ENCODE measurements at regions not wholly inside any gene's neighbourhood (a gene's known extent, or its start where the extent isn't known, plus 50 kb on each side); places are given as distances from the start of the nearest gene placed in this dataset.

DNA sequence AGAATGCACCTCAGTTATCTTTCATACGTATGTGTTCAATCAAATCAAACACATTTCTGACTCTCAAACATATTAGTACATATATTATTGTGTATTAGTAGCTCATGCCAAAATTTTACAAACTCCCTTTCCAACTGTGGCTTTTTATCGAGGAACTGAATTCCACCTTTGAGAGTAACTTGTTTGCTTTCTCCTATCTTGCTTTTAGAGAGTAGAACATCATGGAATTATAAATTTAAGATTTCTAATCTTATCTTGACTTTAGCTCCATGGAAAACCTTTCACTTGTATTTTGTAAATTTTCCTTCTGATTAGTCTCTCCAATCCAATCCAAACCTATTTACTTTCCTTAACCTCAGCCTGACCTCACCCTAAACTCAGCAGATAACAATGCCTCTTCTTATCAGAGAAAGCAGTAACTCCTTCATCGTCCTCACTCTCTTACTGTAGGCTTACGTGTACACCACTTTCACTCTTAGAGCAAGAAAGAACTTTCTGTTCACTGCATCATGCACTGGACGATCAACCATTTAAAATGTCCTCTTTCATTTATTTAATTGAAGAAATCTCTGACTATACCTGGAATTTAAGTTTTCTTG, 164.5 kb downstream of the TMTC3 start:
- no peak for TF ChIP-seq HNRNPUL1 (IDR thresholded peaks at IDR 0.05; ENCODE audit: low read depth, low read length)
- TF ChIP-seq, protein P1, sequence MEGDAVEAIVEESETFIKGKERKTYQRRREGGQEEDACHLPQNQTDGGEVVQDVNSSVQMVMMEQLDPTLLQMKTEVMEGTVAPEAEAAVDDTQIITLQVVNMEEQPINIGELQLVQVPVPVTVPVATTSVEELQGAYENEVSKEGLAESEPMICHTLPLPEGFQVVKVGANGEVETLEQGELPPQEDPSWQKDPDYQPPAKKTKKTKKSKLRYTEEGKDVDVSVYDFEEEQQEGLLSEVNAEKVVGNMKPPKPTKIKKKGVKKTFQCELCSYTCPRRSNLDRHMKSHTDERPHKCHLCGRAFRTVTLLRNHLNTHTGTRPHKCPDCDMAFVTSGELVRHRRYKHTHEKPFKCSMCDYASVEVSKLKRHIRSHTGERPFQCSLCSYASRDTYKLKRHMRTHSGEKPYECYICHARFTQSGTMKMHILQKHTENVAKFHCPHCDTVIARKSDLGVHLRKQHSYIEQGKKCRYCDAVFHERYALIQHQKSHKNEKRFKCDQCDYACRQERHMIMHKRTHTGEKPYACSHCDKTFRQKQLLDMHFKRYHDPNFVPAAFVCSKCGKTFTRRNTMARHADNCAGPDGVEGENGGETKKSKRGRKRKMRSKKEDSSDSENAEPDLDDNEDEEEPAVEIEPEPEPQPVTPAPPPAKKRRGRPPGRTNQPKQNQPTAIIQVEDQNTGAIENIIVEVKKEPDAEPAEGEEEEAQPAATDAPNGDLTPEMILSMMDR (CRISPR knock-in tag; IDR thresholded peaks at IDR 0.05), result no peak
- TF ChIP-seq MTF2 (CRISPR knock-in tag; IDR thresholded peaks at IDR 0.05; ENCODE audit: borderline replicate concordance), result no peak
- no peak for TF ChIP-seq ZNF777 (CRISPR knock-in tag; IDR thresholded peaks at IDR 0.05)
- no peak for TF ChIP-seq YEATS2 (CRISPR knock-in tag; IDR thresholded peaks at IDR 0.05; ENCODE audit: borderline replicate concordance)
- no peak for TF ChIP-seq SOX13 (IDR thresholded peaks at IDR 0.05)
- TF ChIP-seq SOX13 (CRISPR knock-in tag; conservative IDR thresholded peaks at IDR 0.05 in 1 of 2, IDR thresholded peaks at IDR 0.05 in 1 of 2), result 0 out of 4 replicates have a peak, but pooled peaks of 1 of the 2 experiments have one; percentile 11
- no peak for TF ChIP-seq MEIS2 (CRISPR knock-in tag; IDR thresholded peaks at IDR 0.05)
- no TSS peak for BruUV-seq (replicated peaks)
- no peak overlapping the region for H3K27ac ChIP-seq (ENCODE audit: extremely low read length, insufficient read depth, low read length)
- H3K27me3 ChIP-seq (ENCODE audit: control insufficient read depth in 1 of 2, insufficient read depth in 2 of 2, low read length in 2 of 2), result no peaks in the 10 kb centered on the region
- H3K79me2 ChIP-seq (ENCODE audit: insufficient read depth, low read length), result no peaks in the 10 kb centered on the region
- ChIA-PET POLR2A (no interaction called here), CTCF (ENCODE audit: low intra/inter-chr PET ratio, low total read pairs) (no interaction called here)
- no peaks in the 10 kb centered on the region for H4K20me1 ChIP-seq (ENCODE audit: insufficient read depth, low read length)
- no peaks in the 10 kb centered on the region for H3K36me3 ChIP-seq (replicated peaks in 1 of 2; ENCODE audit: control insufficient read depth in 1 of 2, insufficient read depth in 2 of 2, low read length in 2 of 2)
- no peak overlapping the region for H3K9ac ChIP-seq (ENCODE audit: insufficient read depth, low read depth, low read length)
- no peak for FAIRE-seq
- no peak for DNase-seq (ENCODE audit: low spot score)
- no peak overlapping the region for H3K4me3 ChIP-seq (replicated peaks in 1 of 3; ENCODE audit: insufficient read depth in 1 of 3, low read depth in 2 of 3, low read length in 3 of 3)
- 0 out of 2 replicates have a peak, but pooled peaks cover 5% of the 10 kb centered on the region for H3K4me1 ChIP-seq (ENCODE audit: insufficient read depth, low read length)
- in situ Hi-C loops (cut with HindIII; ENCODE audit: extremely low pct_ligation_motif_present, low pct_unique_long_range_greater_than_20kb) (no loop called here), intact Hi-C loops (cut with micrococcal nuclease; ENCODE audit: unreplicated experiment) (no loop called here)
- whole genome bisulfite sequencing (ENCODE audit: low lambda C conversion rate), result 3% methylated on average over 5 of the region's 5 CpGs
- H3K4me2 ChIP-seq (ENCODE audit: low read depth, low read length), result no peak overlapping the region
- no peak for ATAC-seq
- H3K9me3 ChIP-seq (ENCODE audit: low read length), result no peaks in the 10 kb centered on the region
- no peak overlapping the region for H2AFZ ChIP-seq (ENCODE audit: low read length)
